H1 (cell line): ENCODE measurements at regions not wholly inside any gene's neighbourhood (a gene's known extent, or its start where the extent isn't known, plus 50 kb on each side); places are given as distances from the start of the nearest gene placed in this dataset.

Experiments
- CBX8 ChIP-seq: fragments of 300-800, 300-1000 bp; sonication (generic); IDR thresholded peaks from 2 replicates; pipeline ENCODE4 v1.7.1; 2016; ENCODE audit warnings: low read depth, low read length, borderline replicate concordance

DNA sequence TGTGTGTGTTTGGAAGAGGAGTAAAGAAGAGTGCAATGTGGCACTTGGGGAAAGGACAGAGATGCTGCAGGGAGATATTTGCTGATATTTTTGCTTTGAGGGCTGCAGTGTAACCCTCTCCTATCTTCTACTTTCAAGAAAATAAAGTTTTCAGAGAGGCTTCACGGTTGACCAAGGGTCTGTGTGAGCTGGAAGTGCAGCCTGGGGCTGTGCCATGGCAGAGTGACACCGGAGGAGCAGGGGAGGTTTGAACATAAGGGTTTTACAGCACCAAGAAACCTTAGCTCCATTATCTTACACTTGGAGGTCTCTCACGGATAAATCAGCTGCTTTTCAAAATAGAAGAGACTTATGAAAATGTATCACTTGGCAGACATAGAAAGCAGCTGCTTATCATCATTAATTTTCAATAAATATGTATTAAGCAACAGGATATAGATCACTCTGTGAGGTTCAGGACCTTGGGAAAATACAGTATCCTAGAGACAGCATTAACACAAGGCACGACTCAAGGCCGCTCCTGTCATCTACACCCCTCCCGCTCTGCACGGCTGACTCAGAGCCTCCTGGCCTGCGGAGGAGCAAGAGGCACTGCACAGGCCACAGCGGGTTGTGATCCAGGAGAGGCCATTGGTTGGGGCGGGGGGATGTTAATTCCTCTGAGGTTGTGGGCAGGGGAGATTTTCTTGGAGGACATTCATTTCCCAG is 127.8 kb downstream of the COPS8 start (continued):
- no peak for TF ChIP-seq CBX8
